OCI-LY1 (cell line): ENCODE measurements at regions not wholly inside any gene's neighbourhood (a gene's known extent, or its start where the extent isn't known, plus 50 kb on each side); places are given as distances from the start of the nearest gene placed in this dataset.

Experiments used
- EZH2 ChIP-seq: fragments of 200-600 bp; sonication (generic), shearing (Covaris generic); IDR thresholded peaks from 2 replicates; pipeline ENCODE4 v1.8.0; 2017; ENCODE audit warnings: borderline replicate concordance, mixed run types, mild to moderate bottlenecking, antibody characterized with exemption, low read length, moderate library complexity, mixed read lengths
- TF ChIP-seq, protein P1 (sequence below): fragments of 200-600 bp; sonication (generic), shearing (Covaris generic); IDR thresholded peaks from 2 replicates; pipeline ENCODE4 v1.5.1; 2017; ENCODE audit warnings: mild to moderate bottlenecking, antibody characterized with exemption, low read length, moderate library complexity, mixed read lengths

DNA sequence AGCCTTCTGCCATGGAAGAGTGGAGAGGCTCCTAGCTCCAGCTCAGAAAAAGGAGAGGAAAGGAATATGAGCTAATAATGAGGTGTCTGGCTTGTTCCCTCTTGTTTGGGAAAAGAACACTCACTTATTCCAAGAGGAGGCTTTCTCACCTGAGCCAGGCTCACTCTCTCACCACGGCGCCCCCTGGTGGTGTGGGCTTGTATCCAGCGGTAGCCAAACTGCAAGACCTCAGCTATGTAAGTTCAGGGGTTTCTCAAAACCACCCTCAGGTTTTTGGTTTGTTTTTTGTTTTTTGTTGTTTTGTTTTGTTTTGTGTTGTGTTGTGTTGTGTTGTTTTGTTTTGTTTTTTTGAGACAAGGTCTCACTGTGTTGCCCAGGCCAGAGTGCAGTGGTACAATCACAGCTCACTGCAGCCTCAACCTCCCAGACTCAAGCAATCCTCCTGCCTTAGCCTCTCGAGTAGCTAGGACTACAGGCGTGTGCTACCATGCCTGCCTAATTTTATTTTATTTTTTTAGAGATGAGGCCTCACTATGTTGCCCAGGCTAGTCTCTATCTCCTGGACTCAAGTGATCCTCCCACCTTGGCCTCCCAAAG, 124.0 kb downstream of the TMEM130 start:
- no peak for TF ChIP-seq EZH2
- TF ChIP-seq, protein P1, sequence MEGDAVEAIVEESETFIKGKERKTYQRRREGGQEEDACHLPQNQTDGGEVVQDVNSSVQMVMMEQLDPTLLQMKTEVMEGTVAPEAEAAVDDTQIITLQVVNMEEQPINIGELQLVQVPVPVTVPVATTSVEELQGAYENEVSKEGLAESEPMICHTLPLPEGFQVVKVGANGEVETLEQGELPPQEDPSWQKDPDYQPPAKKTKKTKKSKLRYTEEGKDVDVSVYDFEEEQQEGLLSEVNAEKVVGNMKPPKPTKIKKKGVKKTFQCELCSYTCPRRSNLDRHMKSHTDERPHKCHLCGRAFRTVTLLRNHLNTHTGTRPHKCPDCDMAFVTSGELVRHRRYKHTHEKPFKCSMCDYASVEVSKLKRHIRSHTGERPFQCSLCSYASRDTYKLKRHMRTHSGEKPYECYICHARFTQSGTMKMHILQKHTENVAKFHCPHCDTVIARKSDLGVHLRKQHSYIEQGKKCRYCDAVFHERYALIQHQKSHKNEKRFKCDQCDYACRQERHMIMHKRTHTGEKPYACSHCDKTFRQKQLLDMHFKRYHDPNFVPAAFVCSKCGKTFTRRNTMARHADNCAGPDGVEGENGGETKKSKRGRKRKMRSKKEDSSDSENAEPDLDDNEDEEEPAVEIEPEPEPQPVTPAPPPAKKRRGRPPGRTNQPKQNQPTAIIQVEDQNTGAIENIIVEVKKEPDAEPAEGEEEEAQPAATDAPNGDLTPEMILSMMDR = peak; percentile 99
